ENCODE measurements at regions not wholly inside any gene's neighbourhood (a gene's known extent, or its start where the extent isn't known, plus 50 kb on each side); places are given as distances from the start of the nearest gene placed in this dataset.

- TF ChIP-seq CTCF (IDR thresholded peaks at IDR 0.05) (no peak), ZNF281 (CRISPR knock-in tag; IDR thresholded peaks at IDR 0.05) (no peak)
Measured at GRCh38 chr7:89456556-89456955, 661.0 kb upstream of the TEX47 start.

Data from WTC11 (cell line).